HG03097 (cell line): ENCODE measurements at regions not wholly inside any gene's neighbourhood (a gene's known extent, or its start where the extent isn't known, plus 50 kb on each side); places are given as distances from the start of the nearest gene placed in this dataset.
"Not testable (repeated sequence)": the region's sequence is repeated elsewhere in the genome, so short reads cannot be mapped to it uniquely, and the experiment has no call there.

ENCODE experiments used
- ATAC-seq: cut with Tn5 transposase; IDR thresholded peaks from one replicate; pipeline ENCODE4 v1.9.1; 2021; ENCODE audit not compliant: unreplicated experiment, low FRiP score

DNA sequence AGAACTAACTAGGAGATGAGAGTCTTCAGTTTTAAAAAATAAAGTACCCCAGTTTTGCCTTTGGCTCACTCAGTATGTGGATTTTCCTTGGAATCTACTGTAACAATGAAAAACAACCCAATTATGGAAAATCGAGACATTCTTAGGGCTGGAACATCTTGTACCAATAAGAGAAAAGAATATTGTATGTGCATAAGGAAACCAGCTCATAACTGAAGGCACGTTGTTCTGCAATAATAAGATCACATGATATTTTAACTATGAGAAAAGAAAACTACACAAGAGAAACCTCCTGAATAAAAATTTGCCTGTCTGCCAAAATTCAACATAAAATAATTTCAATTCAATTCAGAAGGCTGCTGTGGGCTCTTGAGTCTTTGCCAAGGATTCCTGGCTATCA is 261.8 kb upstream of the EDNRA start:
- no peak for ATAC-seq

DNA sequence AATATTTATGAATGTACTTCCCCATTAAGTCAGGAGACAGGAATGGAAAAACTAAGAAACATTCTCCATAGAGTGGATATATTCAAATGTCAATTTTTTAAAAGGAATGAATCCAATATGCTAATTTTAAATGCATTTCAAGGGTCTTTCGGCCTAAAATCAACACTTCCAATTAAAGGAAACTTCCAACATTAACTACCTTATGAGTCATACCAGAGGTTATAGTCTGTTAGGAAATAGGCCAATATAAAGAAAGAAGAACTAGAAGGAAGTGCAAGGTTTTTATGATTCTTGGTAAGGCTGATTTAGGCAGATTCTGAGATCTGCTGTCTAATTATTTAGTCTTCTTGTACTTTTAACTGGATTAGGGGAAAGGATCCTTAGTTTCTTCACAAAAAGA is 260.1 kb upstream of the EDNRA start:
- no peak for ATAC-seq

- ATAC-seq = no peak
These were observed 258.0 kb upstream of the EDNRA start for GRCh38 chr4:147222906-147223305.

DNA sequence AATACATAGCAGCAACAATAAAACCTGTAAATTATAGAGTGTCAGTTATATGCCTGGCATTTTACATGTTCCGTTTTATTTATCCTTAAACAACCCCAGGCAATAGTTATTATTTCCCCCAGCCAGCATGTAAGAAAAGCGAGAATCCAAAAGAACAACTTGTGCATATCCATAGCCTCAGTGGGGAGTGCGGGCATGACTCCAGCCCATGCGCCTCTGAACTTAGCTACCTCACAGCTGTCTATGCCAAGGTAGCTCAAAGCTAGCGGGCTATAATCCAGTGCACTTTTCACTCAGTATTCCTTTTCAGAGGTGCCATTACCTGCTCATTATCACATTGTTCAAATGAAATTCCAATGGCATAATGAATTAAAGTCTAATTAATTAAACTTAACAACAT is 257.3 kb upstream of the EDNRA start:
- ATAC-seq = no peak

DNA sequence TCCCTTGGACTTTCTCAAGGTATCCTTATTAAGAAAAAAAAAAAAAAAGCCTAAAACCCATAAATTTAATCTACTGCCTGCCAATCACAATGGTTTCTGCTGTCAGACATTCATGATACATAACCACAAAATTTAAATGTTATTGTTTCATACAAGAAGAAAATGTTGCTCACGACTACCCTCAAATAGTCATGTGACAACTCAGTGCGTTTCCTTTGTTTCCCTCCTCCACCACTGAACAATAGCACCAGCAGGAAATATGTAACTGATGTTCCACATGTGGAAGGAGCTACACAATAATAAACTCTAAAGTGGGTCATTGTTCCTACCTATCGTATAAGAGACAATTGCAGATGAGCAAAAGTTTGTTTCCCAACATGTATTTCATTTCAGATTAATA is 244.1 kb upstream of the EDNRA start:
- ATAC-seq = no peak

DNA sequence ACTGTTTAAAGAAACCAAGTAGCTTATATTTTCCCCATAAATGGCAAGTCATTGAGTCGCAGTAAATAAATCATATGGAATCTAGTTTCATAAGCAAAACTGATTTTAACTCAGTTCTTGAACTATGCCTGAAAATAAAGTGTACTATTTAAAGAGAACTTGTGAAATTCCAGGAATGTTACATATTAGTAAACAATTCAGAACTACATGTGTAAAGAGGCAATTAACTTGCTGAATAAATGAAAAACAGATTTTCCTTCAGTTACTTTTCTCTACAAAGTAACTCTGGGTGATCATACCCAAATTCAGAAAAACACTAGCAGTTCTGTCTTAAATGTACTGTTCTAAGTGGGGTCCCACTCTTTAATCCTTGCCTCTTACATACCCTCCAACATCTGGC is 236.1 kb upstream of the EDNRA start:
- no peak for ATAC-seq

- ATAC-seq = no peak
These were observed 234.8 kb upstream of the EDNRA start for GRCh38 chr4:147246096-147246495.

GRCh38 chr4:147246528-147246927 is 234.4 kb upstream of the EDNRA start:
- not testable (repeated sequence) for ATAC-seq

GRCh38 chr4:147247579-147247978 is 233.3 kb upstream of the EDNRA start:
- no peak for ATAC-seq

- ATAC-seq = no peak
These were observed 230.8 kb upstream of the EDNRA start for GRCh38 chr4:147250062-147250461.

- not testable (repeated sequence) for ATAC-seq
These were observed 225.6 kb upstream of the EDNRA start for GRCh38 chr4:147255268-147255667.

DNA sequence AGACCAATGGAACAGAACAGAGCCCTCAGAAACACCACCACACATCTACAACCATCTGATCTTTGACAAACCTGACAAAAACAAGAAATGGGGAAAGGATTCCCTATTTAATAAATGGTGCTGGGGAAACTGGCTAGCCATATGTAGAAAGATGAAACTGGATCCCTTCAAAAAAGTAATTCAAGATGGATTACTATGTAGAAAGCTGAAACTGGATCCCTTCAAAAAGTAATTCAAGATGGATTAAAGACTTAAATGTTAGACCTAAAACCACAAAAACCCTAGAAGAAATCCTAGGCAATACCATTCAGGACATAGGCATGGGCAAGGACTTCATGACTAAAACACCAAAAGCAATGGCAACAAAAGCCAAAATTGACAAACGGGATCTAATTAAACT is 221.6 kb upstream of the EDNRA start:
- ATAC-seq = not testable (repeated sequence)

GRCh38 chr4:147284256-147284835 is 196.6 kb upstream of the EDNRA start:
- ATAC-seq = no peak

- no peak for ATAC-seq
These were observed 196.0 kb upstream of the EDNRA start for GRCh38 chr4:147284935-147285334.

- no peak for ATAC-seq
These were observed 195.1 kb upstream of the EDNRA start for GRCh38 chr4:147285751-147286150.

DNA sequence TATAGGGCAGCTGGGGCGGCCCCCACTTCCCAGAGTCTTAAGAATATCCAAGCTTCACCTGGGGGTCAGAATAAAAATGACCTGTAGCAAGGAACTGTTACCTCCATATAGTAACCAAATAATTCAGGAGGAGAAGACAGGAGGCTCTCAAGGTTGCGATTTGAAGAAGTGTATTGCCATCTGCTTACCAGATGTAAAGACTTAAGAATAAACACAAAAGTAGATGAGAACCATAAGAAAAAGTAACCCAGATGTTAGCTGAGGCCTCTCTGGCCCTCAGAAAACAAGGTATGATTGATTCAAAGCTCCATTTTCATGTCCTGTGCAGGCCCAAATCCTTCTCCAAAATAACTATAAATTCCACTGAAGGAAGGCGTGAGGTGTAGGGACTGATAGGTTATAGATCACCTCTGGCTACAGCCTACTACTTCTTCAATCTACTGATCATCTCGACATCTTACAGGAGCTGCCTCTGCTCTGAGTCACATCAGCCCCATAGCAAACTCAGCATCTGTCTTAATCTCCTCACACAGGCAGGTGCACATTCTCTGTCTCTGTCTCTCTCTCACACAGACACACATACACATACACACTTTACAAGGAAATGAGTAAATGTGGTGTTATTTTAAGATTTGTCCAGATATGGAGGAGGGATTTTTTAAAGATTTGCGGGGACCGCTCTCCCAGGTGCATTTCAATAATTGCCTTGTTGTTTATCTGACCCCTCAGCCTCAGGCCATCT is 193.9 kb upstream of the EDNRA start:
- ATAC-seq = no peak

DNA sequence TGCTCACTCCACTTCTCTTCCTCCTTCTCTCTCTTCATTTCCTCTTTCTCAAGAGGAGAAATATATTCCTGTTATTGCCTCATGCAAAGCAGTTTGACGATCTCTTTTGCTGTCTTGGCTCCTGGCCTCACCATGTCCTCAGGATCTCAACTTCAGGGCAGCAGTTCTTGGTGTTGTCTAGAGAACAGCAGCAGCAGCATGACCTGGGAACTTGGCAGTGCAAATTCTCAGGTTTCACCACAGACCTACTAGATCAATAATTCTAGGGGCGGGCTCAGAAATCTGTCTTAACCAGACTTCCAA is 193.4 kb upstream of the EDNRA start:
- no peak for ATAC-seq

DNA sequence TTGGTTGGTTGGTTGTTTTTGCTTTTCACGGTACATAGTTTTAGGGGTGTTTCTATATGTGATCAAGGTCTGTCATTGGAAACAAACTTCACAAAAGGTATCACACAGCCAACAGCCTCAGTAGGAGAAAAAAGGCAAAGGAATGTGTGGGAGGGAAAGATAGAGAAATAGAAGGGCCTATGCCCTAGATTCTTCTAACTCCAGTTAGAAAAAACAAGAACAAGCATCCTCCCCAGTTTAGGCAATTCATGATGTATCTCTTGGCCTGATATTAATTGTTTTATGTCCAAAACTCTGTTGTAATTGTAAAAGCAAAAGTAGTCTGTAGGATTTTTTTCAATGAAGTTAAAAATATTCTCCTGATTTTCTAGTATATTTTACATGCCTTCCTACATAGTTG is 192.4 kb upstream of the EDNRA start:
- no peak for ATAC-seq

DNA sequence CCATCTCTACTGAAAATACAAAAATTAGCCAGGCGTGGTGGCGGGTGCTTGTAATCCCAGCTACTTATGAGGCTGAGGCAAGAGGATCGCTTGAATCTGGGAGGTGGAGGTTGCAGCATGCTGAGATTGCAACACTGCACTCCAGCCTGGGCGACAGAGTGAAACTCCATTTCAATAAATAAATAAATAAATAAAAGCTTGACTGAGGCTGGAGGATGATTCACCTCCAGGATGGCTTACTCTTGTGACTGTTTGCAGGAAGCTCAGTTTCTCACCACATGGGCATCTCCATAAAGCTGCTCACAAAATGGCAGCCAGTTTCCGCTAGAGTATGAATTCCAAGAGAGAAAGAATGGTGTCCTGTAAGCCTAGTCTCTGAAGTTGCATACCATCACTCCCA is 191.7 kb upstream of the EDNRA start:
- ATAC-seq = no peak

- not testable (repeated sequence) for ATAC-seq
These were observed 188.1 kb upstream of the EDNRA start for GRCh38 chr4:147292604-147293313.

DNA sequence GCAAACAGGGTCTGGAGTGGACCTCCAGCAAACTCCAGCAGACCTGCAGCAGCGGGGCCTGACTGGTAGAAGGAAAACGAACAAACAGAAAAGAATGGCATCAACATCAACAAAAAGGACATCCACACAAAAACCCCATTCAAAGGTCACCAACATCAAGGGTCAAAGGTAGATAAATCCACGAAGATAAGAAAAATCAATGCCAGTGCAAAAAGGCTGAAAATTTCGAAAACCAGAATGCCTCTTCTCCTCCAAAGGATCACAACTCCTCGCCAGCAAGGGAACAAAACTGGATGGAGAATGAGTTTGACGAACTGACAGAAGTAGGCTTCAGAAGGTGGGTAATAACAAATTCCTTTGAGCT is 187.6 kb upstream of the EDNRA start:
- not testable (repeated sequence) for ATAC-seq

DNA sequence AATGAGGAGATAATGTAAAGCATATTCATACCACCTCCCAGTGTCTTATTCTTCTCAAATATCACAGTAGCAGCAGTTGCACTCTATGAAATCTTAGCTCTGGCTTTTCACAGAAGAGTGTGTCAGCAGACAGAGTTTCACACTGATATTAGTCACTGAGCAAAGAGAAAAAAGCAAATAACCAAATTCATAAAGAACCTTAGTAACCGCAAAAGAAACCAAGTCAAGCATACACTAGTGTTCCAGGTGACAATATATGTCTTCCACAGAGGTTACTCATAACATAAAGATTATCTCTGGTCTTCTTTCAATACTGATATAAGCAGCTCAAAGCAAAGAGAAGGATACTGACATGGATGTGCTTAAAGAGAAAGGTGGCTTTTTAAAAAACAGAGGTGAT is 181.7 kb upstream of the EDNRA start:
- no peak for ATAC-seq
